GM23248 (cell line): ENCODE measurements at regions not wholly inside any gene's neighbourhood (a gene's known extent, or its start where the extent isn't known, plus 50 kb on each side); places are given as distances from the start of the nearest gene placed in this dataset.
"Not testable (repeated sequence)": the region's sequence is repeated elsewhere in the genome, so short reads cannot be mapped to it uniquely, and the experiment has no call there.

Experiments
- DNase-seq: peaks from one replicate; pipeline ENCODE4 v3.0.0-alpha.2; 2015
- H2AFZ ChIP-seq: fragments of 200-600 bp; sonication (generic); 2 replicates; pipeline ENCODE4 v1.6.1; 2016; ENCODE audit warnings: antibody characterized with exemption
- H3F3A ChIP-seq: fragments of 200-600 bp; sonication (generic); 2 replicates; pipeline ENCODE4 v1.6.1; 2016; ENCODE audit warnings: mild to moderate bottlenecking, antibody characterized with exemption, mixed run types; ENCODE audit not compliant: insufficient read depth
- H3K27ac ChIP-seq: fragments of 200-600 bp; sonication (generic); 2 replicates; pipeline ENCODE4 v1.5.1; 2016; ENCODE audit warnings: mild to moderate bottlenecking
- H3K27me3 ChIP-seq: fragments of 200-600 bp; sonication (generic); replicated peaks from 2 replicates; pipeline ENCODE4 v1.6.1; 2016; ENCODE audit warnings: mild to moderate bottlenecking; ENCODE audit not compliant: insufficient read depth
- H3K36me3 ChIP-seq: fragments of 200-600 bp; sonication (generic); 2 replicates; pipeline ENCODE4 v1.6.1; 2016; ENCODE audit warnings: low read depth, mild to moderate bottlenecking
- H3K4me1 ChIP-seq: fragments of 200-600 bp; sonication (generic); 2 replicates; pipeline ENCODE4 v1.6.1; 2016; ENCODE audit warnings: mild to moderate bottlenecking; ENCODE audit not compliant: insufficient read depth
- H3K4me2 ChIP-seq: fragments of 200-600 bp; sonication (generic); one replicate; pipeline ENCODE4 v1.6.1; 2016; ENCODE audit warnings: mild to moderate bottlenecking; ENCODE audit not compliant: unreplicated experiment
- H3K4me3 ChIP-seq: fragments of 200-600 bp; sonication (generic); 2 replicates; pipeline ENCODE4 v1.5.1; 2016; ENCODE audit warnings: mild to moderate bottlenecking
- H3K79me2 ChIP-seq: fragments of 200-600 bp; sonication (generic); 2 replicates; pipeline ENCODE4 v1.6.1; 2016; ENCODE audit warnings: mild to moderate bottlenecking; ENCODE audit not compliant: insufficient read depth
- H3K9ac ChIP-seq: fragments of 200-600 bp; sonication (generic); 2 replicates; pipeline ENCODE4 v1.6.1; 2016; ENCODE audit warnings: mild to moderate bottlenecking
- H3K9me2 ChIP-seq: fragments of 200-600 bp; sonication (generic); 2 replicates; pipeline ENCODE4 v1.6.1; 2016; ENCODE audit warnings: mixed run types, mild to moderate bottlenecking, moderate library complexity; ENCODE audit not compliant: insufficient read depth
- H3K9me3 ChIP-seq: fragments of 200-600 bp; sonication (generic); one replicate; pipeline ENCODE4 v1.6.1; 2017; ENCODE audit warnings: low read depth
- H4K20me1 ChIP-seq: fragments of 200-600 bp; sonication (generic); 2 replicates; pipeline ENCODE4 v1.6.0; 2016; ENCODE audit not compliant: insufficient read depth
- EZH2 ChIP-seq: fragments of 200-600 bp; sonication (generic); IDR thresholded peaks from 2 replicates; pipeline ENCODE4 v1.6.1; 2018; ENCODE audit warnings: antibody characterized with exemption, mild to moderate bottlenecking; ENCODE audit not compliant: insufficient read depth, poor library complexity, severe bottlenecking
- EZH2phosphoT487 ChIP-seq: fragments of 200-600 bp; sonication (generic); IDR thresholded peaks from 2 replicates; pipeline ENCODE4 v1.6.1; 2018; ENCODE audit warnings: antibody characterized with exemption, moderate library complexity, mild to moderate bottlenecking, low read depth; ENCODE audit not compliant: insufficient read depth
- WGBS, 2 experiments: methylation state at CpG; one replicate each; pipeline ENCODE4 v1.1.6; 2015 to 2017; ENCODE audit warnings: low lambda C conversion rate in 2 of 2, low coverage in 1 of 2; ENCODE audit errors: missing lambda C conversion rate in 2 of 2; 5-methylcytosine and 5-hydroxymethylcytosine counted together
- in situ Hi-C: fragments of 300-500 bp; cut with MboI; formaldehyde crosslinking; loops from 2 replicates; pipeline ENCODE4 v1.15.0; 2020

DNA sequence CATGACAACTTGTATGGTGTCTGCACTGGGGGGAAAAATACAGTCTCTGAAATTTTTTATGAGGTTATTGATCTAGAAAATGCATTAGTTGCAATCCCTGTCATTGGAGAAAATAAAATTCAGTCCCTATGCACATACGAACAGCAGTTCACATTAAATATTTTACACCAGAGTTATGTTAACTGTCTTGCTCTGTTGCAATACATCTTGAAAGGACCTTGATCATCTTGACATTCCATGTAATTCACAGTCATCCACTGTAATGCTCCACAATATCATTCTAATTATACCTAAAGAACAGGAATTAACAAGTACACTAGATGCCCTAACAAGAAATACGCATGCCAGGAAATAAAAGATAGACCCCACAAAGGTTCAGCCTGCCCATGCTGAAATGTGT, 934.6 kb upstream of the PCDH10 start:
- Histone ChIP-seq H3K4me2 (no peak overlapping the region), H3K9me2 (no peaks in the 10 kb centered on the region), H3K27me3 (no peaks in the 10 kb centered on the region), H2AFZ (no peak overlapping the region), H3F3A (no peaks in the 10 kb centered on the region), H4K20me1 (no peaks in the 10 kb centered on the region), H3K9me3 (no peaks in the 10 kb centered on the region), H3K4me1 (no peaks in the 10 kb centered on the region), H3K4me3 (no peak overlapping the region), H3K79me2 (no peaks in the 10 kb centered on the region), H3K36me3 (no peaks in the 10 kb centered on the region), H3K27ac (no peak overlapping the region), H3K9ac (no peak overlapping the region)
- in situ Hi-C loops, result no loop called here
- 25 to 35% methylated on average over 2 of the region's 2 CpGs for WGBS, 2 experiments
- no peak for TF ChIP-seq EZH2
- no peak for DNase-seq

DNA sequence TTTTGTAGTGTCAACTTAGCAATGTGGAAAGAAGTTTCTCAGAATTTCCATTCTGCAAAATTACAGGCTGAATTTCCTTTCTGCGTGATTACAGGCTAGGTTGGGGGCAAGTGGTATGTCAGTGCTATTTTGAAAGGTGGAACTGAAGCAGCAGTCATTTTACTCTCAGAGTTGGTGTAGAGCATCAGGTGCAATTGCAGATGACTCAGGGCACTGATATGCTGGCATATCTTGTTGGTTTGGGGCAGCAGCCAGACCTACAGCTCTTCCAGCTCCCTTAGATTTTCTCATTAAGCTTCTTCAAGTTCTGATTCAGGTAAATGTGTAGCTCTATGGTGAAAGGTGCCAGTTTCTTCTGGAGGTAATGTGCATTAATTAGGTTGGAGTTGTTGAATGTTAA, 930.7 kb upstream of the PCDH10 start:
- no peak overlapping the region for H3K9ac ChIP-seq

GRCh38 chr4:132227151-132227856, 921.8 kb upstream of the PCDH10 start:
- Histone ChIP-seq H3K4me1 (no peaks in the 10 kb centered on the region), H3K9me2 (no peaks in the 10 kb centered on the region), H3K4me2 (no peak overlapping the region), H4K20me1 (no peaks in the 10 kb centered on the region), H2AFZ (0 out of 2 replicates have a peak overlapping the region, but pooled peaks have one; percentile 29), H3K27ac (no peak overlapping the region), H3K9ac (no peak overlapping the region), H3K36me3 (no peaks in the 10 kb centered on the region), H3K9me3 (no peaks in the 10 kb centered on the region), H3F3A (no peaks in the 10 kb centered on the region), H3K4me3 (0 out of 2 replicates have a peak overlapping the region, but pooled peaks have one; percentile 42), H3K79me2 (no peaks in the 10 kb centered on the region), H3K27me3 (no peaks in the 10 kb centered on the region)
- 43 to 60% methylated on average over 9 of the region's 9 CpGs for WGBS, 2 experiments
- DNase-seq, result peak; percentile 0
- TF ChIP-seq EZH2phosphoT487, result no peak
- no peak for TF ChIP-seq EZH2
- in situ Hi-C loops, result no loop called here

More for the DNA sequence above, 930.7 kb upstream of the PCDH10 start:
- H3K4me3 ChIP-seq, result no peak overlapping the region
- no peaks in the 10 kb centered on the region for H3K4me1 ChIP-seq
- no peaks in the 10 kb centered on the region for H3K9me3 ChIP-seq
- H3K4me2 ChIP-seq, result no peak overlapping the region
- no peaks in the 10 kb centered on the region for H3F3A ChIP-seq
- H3K27me3 ChIP-seq, result no peaks in the 10 kb centered on the region
- no peak overlapping the region for H2AFZ ChIP-seq
- no peak for DNase-seq
- no peaks in the 10 kb centered on the region for H3K36me3 ChIP-seq
- no peaks in the 10 kb centered on the region for H3K9me2 ChIP-seq
- WGBS, 2 experiments, result 36 to 37% methylated on average over 1 of the region's 1 CpG
- no peak overlapping the region for H3K27ac ChIP-seq
- in situ Hi-C loops, result no loop called here
- TF ChIP-seq EZH2phosphoT487 (no peak), EZH2 (no peak)
- no peaks in the 10 kb centered on the region for H4K20me1 ChIP-seq
- H3K79me2 ChIP-seq, result no peaks in the 10 kb centered on the region

DNA sequence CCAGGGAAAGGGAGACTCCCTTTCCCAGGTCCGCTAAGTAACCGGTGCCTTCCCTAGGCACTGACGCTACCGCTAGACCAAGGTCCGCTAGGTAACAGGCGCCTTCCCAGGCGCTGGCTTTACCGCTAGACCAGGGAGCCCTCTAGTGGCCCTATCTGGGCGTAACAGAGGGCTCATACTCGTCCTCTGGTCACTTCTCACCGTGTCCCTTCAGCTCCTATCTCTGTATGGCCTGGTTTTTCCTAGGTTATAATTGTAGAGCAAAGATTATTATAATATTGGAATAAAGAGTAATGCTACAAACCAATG, 921.3 kb upstream of the PCDH10 start:
- 31 to 39% methylated on average over 11 of the region's 11 CpGs for WGBS, 2 experiments
- H3K79me2 ChIP-seq, result not testable (repeated sequence)
- H3K4me3 ChIP-seq, result 0 out of 2 replicates have a peak overlapping the region, but pooled peaks have one; percentile 42

GRCh38 chr4:132228676-132229075, 920.4 kb upstream of the PCDH10 start:
- TF ChIP-seq EZH2 (no peak), EZH2phosphoT487 (no peak)
- Histone ChIP-seq H3K27ac (no peak overlapping the region), H3F3A (no peaks in the 10 kb centered on the region), H3K4me3 (no peak overlapping the region), H3K9me2 (no peaks in the 10 kb centered on the region), H3K9me3 (no peaks in the 10 kb centered on the region), H3K79me2 (no peaks in the 10 kb centered on the region), H3K27me3 (no peaks in the 10 kb centered on the region), H3K4me2 (no peak overlapping the region), H3K4me1 (no peaks in the 10 kb centered on the region), H3K36me3 (no peaks in the 10 kb centered on the region), H3K9ac (no peak overlapping the region), H2AFZ (no peak overlapping the region), H4K20me1 (no peaks in the 10 kb centered on the region)
- no peak for DNase-seq
- in situ Hi-C loops, result no loop called here

More for the DNA sequence above, 921.3 kb upstream of the PCDH10 start:
- H3F3A ChIP-seq, H3K27ac ChIP-seq, H3K27me3 ChIP-seq, H3K9me3 ChIP-seq, H3K4me2 ChIP-seq, H3K9ac ChIP-seq, H3K36me3 ChIP-seq, H3K4me1 ChIP-seq, in situ Hi-C loops, H3K9me2 ChIP-seq, H4K20me1 ChIP-seq: not testable (repeated sequence)
- 0 out of 2 replicates have a peak overlapping the region, but pooled peaks have one; percentile 29 for H2AFZ ChIP-seq
- peak; percentile 51 for DNase-seq
